ENCODE measurements at regions not wholly inside any gene's neighbourhood (a gene's known extent, or its start where the extent isn't known, plus 50 kb on each side); places are given as distances from the start of the nearest gene placed in this dataset.
A peak's percentile ranks its signal among the peaks of the same experiment; 100 is the strongest.
"Not testable (repeated sequence)": the region's sequence is repeated elsewhere in the genome, so short reads cannot be mapped to it uniquely, and the experiment has no call there.

- DNase-seq: no peak
Measured at GRCh38 chr13:71382285-71382684, 484.7 kb downstream of the DACH1 start.

- no peak for DNase-seq
Measured at GRCh38 chr13:71380191-71380590, 486.8 kb downstream of the DACH1 start.

- DNase-seq: no peak
Measured at GRCh38 chr13:71378961-71379905, 487.8 kb downstream of the DACH1 start.

- no peak for DNase-seq
Measured at GRCh38 chr13:71374471-71375049, 492.4 kb downstream of the DACH1 start.

GRCh38 chr13:71368336-71368735, 498.7 kb downstream of the DACH1 start:
- no peak for DNase-seq

- no peak for DNase-seq
Measured at GRCh38 chr13:71360041-71360440, 507.0 kb downstream of the DACH1 start.

- DNase-seq: no peak
Measured at GRCh38 chr13:71359641-71360040, 507.4 kb downstream of the DACH1 start.

GRCh38 chr13:71358218-71358617, 508.8 kb downstream of the DACH1 start:
- no peak for DNase-seq

- DNase-seq: no peak
Measured at GRCh38 chr13:71355010-71355409, 512.0 kb downstream of the DACH1 start.

GRCh38 chr13:71350886-71351285, 516.1 kb downstream of the DACH1 start:
- no peak for DNase-seq

- not testable (repeated sequence) for DNase-seq
Measured at GRCh38 chr13:71345856-71346255, 521.1 kb downstream of the DACH1 start.

GRCh38 chr13:71339736-71340135, 527.3 kb downstream of the DACH1 start:
- DNase-seq: no peak

GRCh38 chr13:71339005-71339404, 528.0 kb downstream of the DACH1 start:
- DNase-seq: no peak

- no peak for DNase-seq
Measured at GRCh38 chr13:71338070-71338469, 528.9 kb downstream of the DACH1 start.

- DNase-seq: no peak
Measured at GRCh38 chr13:71327266-71327665, 539.7 kb downstream of the DACH1 start.

GRCh38 chr13:71325556-71325955, 541.4 kb downstream of the DACH1 start:
- no peak for DNase-seq

GRCh38 chr13:71323266-71323665, 543.7 kb downstream of the DACH1 start:
- DNase-seq: no peak

- DNase-seq: peak; percentile 4
Measured at GRCh38 chr13:71320452-71320851, 546.6 kb downstream of the DACH1 start.

GRCh38 chr13:71316792-71317363, 550.1 kb downstream of the DACH1 start:
- DNase-seq: no peak

GRCh38 chr13:71312923-71313322, 554.1 kb downstream of the DACH1 start:
- DNase-seq: no peak

GRCh38 chr13:71309905-71310304, 557.1 kb downstream of the DACH1 start:
- DNase-seq: no peak

- no peak for DNase-seq
Measured at GRCh38 chr13:71306821-71307220, 560.2 kb downstream of the DACH1 start.

- no peak for DNase-seq
Measured at GRCh38 chr13:71304861-71305260, 562.1 kb downstream of the DACH1 start.

- no peak for DNase-seq
Measured at GRCh38 chr13:71303144-71303543, 563.9 kb downstream of the DACH1 start.
